DLD1 (cell line): ENCODE measurements at regions not wholly inside any gene's neighbourhood (a gene's known extent, or its start where the extent isn't known, plus 50 kb on each side); places are given as distances from the start of the nearest gene placed in this dataset.

ENCODE experiments used
- in situ Hi-C: cut with HindIII; loops from 2 replicates; pipeline ENCODE4 v1.10.0; 2017; ENCODE audit warnings: low sequenced_read_pairs

DNA sequence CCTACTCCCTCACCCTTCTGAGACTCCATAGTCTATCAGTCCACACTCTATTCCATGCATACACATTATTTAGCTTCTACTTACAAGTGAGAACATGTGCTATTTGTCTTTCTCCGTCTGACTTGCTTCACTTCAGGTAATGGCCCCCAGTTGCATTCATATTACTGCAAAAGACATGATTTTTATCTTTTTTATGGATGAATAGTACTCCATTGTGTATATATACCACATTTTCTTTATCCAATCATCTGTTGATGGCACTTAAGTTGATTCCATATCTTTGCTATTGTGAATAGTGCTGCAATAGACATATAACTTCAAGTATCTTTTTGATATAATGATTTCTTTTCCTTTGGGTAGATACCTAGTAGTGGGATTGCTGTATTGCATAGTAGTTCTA lies 171.8 kb downstream of the DACT1 start:
- in situ Hi-C loops = no loop called here

DNA sequence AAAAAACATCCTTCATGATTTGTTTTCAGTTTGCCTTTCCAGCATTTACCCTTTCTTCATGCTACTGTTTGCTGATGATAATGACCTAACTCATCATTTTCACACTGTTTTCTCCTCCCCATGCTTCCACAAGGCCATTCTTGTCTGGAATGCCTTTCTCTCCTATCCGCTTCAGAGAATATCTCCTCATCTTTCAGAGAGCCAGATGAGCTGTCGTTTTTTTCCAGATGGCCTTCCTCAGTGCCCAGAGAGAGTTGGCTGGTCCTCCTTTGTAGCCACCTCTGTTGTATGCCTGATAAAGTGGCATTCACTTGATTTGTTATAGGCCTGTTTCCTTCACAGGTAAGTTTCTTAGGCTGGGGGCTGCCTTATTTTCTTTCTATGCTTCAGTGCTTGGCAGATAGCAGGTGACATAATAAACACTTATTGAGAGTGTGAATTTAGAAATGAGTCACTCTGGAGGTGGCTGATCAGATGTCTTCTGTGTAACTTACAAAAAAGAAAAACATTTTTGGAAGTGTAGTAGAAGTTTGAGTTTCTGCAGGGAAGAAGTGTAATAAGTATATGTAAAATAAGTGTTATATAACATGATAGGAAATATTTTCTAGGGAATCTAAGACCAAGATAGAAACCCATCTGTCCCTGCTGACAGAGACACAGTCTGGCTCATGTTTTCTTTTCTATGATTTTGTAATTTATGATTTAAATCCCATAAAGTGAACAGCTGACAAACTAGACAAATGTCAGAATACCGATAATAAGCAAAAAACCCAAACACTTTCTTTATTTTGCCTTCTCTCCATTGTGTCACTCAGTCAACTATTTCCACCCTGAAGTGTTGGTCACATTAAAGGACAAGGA lies 174.5 kb downstream of the DACT1 start:
- in situ Hi-C loops = no loop called here

DNA sequence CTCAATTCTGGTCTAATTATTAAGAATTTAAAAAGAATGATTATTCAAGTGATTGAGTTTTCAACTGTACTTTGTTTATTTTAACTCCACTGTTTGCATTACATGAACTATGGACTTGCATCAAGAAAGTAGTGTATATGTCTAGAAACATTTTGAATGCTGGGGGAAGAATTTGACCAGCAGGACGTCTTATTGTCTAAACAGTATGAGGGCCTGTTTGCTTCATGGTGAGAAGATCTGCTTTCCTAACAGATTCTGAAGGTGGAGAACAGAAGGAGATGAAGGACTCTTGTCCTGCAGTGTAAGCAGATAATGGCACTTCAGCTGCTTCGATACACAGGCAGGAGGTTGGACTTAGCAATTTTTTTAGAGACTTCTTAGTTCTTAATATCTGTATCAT lies 176.0 kb downstream of the DACT1 start:
- in situ Hi-C loops = no loop called here

DNA sequence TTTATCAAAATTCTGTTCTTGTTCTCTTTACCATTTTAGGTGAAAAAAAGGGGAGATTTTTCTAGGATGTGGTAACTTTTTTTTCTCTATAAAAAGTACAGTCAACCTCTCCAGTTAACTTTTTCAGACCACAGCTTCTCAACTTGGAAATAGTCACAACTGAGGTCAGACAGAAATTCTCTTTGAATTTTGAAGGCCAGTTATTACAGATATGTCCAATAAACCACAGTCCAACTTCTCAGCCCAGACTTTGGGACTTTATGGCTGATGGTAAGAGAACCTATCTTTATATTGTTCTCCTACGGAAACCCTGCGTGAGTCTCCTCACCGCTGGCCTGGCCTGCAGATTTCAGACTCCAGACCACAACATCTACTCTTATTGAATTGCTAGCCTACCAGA lies 176.7 kb downstream of the DACT1 start:
- in situ Hi-C loops = no loop called here

DNA sequence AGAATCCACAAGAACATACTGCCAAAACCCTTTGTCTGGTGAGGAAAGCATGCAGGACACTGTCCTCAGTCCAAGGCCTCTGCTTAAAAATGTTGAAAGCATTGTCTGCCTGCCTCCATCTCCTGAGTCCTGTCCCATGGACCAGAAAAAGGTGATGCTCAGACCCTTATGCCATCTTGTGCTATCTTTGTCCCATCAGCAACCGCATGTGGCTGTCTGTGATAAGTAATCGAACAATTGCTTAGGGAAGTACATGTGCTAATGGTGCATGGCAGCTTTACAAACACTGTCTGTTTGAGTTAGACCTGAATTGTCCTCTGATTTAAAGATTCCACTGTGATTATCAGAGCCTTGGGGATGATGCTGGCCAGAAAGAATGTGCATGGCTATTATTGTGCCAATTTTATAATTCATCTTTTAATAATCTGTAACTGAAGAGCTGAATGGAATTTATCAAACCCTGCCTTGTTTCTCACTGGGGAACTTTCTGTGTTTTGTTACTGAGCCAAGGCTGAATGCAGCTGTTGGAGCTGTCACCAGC lies 177.5 kb downstream of the DACT1 start:
- in situ Hi-C loops = no loop called here

DNA sequence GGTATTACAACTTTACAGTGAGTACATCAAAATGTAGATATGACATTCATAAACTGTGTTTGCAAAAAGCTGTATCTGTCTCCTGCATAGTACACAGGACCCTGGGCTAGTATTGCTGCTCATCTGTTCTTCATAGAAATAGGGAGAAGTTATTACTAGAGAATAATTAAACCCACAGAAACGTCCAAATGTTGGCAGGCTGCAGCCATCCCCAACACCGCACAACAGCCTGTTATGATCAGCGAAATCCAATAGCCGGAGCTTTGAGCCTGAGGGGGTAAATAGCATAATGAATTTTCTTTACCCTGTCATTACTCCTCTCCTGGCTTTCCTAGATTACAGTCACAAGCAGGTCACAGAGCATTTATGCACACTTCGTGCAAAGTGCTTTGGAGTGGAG lies 178.0 kb downstream of the DACT1 start:
- in situ Hi-C loops = no loop called here

DNA sequence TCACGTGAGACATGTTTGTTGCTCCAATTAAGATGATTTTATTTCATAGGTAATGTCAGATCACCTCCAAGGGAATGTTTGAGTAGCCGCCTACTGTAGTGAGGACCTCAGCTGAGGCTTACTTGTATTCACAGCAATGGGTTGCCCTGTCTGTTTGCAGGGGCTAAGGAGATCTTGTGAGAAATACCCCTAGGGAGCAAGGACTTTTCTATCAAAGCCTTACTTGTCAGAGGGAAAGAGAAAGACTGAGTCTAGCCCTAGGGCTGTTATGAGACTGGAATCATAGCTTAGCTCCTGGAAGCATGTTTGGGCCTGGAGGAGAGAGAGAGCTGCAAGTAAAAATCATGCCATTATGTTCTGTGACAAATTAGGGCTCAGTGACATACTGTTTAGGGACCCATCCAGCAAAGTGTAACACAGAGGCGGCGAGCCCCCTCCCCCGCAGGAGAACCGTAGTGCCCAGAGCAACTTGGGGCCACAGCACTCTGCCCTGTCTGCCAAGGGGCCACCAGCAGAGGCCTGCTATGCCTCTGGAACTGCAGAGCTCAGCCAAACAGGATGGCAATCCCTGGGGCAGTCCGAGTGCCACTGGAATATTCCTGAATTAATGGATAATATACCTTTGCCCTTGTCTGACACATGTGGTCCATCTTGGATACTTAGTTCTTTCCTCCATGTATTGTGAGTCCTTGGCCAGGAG lies 178.8 kb downstream of the DACT1 start:
- in situ Hi-C loops = no loop called here

DNA sequence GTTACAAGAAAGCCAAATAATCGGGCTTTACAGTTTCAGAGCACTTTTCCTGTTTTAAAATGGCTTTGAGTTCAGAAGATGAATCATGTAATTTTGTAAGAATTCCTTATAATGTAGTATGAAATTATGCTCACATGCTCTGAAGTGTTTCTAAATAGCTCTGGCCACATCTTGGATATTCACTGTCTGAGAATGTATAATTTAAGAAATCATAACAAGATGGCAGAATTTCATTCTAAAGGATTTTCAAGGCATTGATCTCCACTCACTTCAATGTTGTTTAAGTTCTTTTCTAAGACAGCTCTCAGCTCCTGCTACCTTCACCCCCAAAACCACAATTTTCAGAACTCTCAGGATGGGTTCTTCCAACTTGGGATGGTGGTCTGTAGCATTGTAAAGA lies 180.1 kb downstream of the DACT1 start:
- in situ Hi-C loops = no loop called here

DNA sequence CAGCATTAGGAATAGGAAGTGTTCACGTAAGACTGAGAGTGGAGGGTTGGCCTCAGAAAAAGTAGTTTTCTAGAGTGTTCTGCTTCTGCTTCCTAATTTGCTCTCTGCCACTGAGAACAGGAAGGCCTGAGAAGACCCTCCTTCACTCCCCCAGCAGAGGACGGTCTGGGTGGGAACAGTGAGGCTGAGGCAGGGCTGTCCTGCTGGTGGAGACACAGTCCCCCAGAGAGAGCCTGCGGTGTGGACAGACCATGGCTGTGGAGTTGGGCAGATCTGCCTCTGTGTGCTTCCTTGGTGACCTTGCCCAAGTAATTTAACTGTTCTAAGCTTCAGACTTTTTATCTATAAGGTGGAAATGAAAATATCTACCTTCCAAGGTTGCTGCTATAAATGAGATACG lies 182.3 kb downstream of the DACT1 start:
- in situ Hi-C loops = no loop called here

DNA sequence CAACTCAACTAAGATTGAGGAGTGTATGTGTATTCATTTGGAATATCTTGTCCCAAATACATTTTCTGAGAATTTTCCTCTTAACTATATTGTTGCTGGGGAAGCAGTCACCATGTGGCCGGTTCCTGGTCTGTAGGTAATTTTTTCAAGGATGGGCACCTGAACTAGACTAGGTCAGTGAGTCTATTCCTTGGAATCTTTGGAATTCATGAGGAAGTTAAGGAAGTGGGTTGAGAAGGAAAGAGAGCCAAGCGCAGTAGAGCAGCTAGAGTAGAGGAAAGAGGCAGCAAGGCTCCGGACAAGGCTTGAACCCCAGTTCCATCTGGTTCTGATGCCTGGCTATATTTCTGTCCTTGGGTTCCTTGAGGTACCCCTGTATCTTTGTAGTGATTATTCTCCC lies 183.7 kb downstream of the DACT1 start:
- in situ Hi-C loops = no loop called here

DNA sequence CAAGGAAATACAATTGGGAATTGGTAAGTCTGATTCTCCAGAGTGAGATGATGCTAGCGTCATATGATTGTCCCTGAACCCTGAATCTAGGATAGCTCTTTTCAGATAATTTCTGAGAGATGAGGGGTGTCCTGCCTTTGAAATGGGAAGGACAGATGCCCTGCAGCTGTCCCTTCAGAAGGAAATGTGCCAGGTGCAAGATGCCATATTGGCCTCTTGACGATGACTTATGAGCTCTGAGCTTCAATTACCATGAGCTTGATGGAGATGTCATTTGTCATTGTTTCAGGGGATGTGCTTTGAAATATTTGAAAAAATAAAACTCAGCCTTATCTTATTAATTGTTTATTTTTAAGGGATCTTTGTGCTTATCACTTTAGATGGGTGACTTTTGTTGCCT lies 185.1 kb downstream of the DACT1 start:
- in situ Hi-C loops = no loop called here

DNA sequence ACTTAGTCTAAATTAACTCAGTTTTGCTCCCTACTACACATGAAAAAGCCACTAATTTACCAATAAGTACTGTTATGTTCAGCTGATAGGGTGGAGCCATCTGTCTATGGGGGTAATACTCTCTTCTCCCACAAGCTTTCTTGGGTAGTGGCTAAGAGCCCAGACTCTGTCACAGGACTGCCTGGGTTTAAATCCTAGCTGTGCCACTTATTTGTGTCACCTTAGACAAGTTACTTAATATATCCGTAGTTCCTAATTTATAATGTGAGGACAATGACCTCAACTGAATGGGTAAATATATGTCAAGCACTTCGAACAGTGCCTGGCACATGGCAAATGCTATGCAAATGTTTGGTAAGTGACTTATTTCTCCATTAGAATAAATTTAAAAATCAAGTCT lies 185.6 kb downstream of the DACT1 start:
- in situ Hi-C loops = no loop called here

DNA sequence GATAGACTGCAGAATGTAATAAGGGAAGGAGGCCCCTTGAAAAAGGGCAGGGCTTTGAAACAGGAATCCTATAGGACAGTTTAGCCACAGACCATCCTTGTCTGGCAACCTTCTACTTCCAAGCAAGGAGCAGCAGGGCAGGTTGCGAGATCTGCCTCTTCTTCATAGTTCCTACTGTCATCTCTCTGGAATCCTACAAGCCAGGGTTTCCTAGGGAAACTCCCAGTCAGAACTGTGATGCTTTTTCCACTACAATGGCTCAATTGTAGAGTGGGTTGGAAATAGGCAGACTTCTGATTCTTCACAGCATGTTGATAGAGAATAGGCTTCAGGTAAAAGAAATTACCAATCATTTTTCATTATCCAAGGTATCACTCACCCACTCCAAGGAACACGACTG lies 186.3 kb downstream of the DACT1 start:
- in situ Hi-C loops = no loop called here

DNA sequence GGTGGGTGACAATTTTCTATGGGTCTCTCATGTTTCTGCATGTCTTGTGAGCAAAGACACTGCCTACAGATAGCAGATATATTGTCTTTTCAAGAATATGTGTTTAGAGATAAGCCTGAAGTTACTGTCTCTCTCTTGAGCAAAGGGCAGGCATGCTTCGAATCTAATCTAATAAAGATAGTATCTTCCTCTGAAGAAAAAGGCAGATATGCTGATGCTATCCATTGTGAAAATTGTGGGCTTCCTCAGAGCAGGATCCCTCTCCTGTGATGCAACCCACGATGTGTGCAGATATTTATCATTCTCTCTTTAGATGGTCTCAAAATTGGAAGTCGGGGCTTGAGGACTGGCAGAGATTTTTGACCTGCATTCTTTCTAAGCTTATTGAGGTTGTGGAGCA lies 187.0 kb downstream of the DACT1 start:
- in situ Hi-C loops = no loop called here

DNA sequence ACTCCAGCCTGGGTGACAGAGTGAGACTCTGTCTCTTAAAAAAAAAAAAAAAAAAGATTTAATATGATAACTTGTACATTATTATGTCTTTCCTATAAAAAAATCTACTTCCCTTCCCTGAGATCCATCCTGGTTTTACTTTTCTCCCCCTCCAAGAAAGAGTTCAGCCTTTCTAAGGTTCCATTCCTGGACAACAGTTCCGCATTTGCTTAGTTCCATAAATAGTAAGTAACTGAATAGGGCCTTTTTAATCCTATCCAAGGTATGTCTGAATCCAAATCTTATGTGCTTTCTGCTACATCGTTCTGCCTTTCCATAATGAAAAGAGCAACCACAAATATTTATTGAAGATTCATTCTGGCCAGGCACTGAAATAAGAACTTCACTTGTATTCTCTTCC lies 187.8 kb downstream of the DACT1 start:
- in situ Hi-C loops = no loop called here

DNA sequence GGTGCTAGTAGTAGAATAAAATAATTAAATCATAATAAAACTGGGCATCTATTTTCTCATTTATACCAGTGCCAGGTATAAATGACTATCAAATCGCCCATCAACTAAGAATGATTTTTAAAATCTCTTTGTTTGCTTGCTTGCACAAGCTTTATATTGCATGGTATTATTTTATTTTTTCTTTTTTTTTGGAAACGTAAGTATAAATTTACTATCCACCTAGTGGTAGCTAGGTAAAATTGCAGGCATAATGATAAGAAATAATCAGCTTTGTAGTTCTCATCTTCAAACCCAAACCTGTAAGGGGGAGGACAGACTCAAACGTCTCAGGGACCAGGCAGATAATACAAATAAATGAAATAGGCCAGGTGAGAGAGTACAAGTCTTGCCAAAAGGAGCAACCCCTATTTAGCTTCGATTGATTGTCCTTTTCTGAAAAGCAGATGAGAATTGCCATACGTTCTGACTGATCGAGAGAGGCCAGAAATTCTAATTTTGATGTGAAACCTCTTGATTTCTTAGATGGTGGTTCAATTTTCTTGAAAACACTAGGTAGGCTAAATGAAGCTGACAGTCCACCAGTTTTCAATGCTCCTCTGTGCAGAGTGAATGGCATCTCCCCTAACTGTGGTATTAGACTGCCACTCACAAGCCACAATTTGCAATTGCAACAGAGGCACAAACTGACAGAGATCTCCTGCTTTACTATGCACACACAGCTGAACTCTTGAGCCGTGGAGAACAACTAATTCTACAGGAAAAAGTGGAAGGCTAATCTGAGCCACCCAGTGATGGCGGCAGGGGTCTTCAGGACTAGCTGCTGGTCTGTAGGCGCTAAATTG lies 189.3 kb downstream of the DACT1 start:
- in situ Hi-C loops = no loop called here

DNA sequence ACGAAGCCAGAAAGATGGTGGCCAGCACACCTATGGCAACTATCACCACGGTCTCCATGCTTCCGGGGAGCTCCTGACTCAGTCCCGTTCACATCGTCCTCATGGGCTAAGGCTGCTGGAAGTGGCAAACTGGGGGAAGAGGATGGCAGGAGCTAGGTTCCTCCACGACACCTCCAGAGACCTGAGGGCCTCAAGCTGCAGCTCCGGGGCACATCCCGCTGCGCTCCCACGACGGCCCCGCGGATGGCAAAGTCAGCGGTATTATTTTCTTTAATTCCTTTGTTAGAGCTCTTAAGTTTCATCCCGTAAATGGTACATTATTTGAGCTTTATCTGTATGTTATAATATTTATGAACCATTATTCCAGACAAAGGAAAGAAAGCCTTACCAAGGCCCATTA lies 190.5 kb downstream of the DACT1 start:
- in situ Hi-C loops = no loop called here

DNA sequence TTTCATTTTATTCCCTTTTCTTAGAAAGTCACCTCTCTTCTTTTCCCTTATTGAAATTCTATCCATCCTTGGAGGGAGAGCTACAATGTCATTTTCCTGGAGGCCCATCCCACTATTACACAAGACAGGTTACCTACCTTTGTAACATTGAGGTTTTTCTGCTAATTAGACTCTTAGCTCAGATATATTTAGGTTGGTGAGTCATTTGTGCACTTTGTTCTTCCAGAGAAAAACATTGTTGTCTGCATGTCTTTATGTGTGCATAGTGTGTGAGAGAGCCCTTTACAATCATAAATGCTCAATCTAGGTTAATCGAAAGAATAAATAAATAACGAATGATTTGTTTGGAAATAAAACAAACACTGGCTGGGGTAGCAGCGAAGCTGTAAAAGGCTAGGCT lies 191.8 kb downstream of the DACT1 start:
- in situ Hi-C loops = no loop called here

DNA sequence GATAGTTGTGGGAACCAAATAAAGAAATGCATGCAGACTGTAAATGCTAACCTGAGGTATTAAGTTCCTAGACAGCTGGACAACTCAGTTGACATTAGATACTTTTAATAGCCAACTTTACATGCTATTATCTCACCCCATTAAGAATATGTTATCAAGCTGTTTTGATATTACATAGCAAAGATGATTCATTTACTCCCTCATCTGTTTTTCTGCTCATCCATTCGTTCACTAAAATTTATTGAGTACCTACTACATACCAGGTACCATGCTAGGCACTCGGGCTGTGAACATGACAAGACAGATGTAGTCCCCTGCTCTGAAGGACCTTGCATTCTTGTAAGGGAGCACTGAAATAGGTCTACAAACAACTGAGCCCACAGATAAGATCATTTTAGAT lies 192.4 kb downstream of the DACT1 start:
- in situ Hi-C loops = no loop called here

DNA sequence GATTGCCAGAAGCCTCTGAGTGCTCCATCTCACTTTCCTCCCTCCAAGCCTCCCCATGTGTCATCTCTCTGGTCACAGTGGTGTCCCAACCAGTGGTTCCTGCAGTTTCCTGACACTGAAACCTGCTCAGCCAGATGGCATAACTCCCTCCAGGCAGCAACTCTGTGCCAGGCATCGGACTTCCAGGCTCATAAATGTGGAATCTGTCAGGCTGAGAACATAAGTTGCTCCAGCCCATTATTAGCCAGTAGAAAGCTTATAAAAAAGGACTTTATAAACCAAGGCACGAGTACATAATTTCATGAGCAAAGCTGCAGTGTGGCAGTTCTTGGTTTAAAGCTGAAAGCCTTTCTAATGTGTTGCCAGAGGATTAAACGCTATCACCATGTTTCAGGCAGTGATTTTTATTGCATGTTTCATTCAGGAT lies 194.3 kb downstream of the DACT1 start:
- in situ Hi-C loops = no loop called here

DNA sequence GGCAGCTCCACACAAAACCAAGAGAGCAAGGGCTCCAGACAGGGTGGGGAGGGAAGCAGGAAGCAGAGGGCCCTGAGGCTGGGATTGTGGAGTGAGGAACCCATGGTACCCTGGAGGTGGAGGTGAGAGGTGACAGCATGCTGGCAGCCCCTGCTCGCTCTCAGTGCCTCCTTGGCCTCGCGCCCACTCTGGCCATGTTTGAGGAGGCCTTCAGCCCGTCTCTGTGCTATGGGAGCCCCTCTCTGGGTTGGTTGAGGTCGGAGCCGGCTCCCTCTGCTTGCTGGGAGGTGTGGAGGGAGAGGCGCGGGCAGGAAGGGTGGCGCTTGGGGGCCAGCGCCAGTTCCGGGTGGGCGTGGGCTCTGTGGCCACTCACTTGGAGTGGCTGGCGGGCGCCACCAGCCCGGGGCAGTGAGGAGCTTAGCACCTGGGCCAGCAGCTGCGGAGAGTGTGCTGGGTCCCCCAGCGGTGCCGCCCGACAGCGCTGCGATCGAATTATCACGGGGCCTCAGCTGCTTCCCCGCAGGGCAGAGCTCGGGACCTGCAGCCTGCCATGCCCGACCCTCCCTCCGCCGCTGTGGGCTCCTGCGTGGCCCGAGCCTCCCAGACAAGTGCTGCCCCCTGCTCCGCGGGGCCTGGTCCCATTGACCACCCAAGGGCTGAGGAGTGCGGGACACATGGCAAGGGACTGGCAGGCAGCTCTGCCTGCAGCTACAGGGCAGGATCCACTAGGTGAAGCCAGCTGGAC lies 196.0 kb downstream of the DACT1 start:
- in situ Hi-C loops = no loop called here
